Epithelial cell of prostate (primary cell): ENCODE measurements at regions not wholly inside any gene's neighbourhood (a gene's known extent, or its start where the extent isn't known, plus 50 kb on each side); places are given as distances from the start of the nearest gene placed in this dataset.
A peak's percentile ranks its signal among the peaks of the same experiment; 100 is the strongest.

Experiments used
- DNase-seq: peaks from one replicate; pipeline ENCODE4 v3.0.0-alpha.2; 2011; ENCODE audit warnings: low read depth, low spot score
- H3K27ac ChIP-seq: fragments of 450-650 bp; 2 replicates; pipeline ENCODE4 v1.5.1; 2017; ENCODE audit warnings: mild to moderate bottlenecking

DNA sequence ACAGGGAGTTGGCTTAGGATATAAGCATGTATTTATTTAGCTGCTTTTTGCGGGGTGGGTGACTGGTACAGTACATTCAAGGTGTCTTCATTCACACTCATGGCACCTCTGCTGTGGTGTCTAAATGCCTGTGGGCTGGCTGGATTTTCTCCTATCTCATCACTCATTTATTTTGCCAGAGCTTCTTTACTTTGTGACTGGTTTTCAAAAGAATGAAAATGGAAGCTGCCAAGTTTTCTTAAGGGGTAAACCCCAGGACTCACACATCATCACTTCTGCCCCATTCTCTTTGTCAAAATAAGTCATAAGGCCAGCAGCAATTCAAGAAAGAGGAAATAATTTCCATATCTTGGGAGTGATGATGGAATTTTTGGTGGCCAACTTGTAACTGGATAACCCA is 493.4 kb upstream of the ALCAM start:
- no peak overlapping the region for H3K27ac ChIP-seq
- no peak for DNase-seq

DNA sequence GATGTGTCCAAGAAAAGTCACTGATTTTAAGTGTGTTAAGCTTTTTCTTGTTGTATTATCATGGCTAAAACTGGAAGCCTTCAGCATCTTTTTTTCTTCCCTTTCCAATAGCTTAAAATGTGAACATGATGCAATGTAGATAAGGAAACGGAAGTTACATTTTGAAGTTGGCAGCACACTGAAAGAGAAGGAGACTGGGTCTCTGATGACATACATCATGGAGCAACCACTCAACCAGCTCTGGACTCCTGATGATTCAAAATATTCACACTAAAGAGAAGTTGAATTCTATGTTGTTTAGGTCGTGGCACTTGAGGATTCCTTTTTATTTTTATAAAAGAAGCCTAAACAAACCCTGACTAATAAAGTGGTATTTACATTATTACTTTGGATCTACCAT is 488.3 kb upstream of the ALCAM start:
- no peak for DNase-seq
- H3K27ac ChIP-seq = no peak overlapping the region

DNA sequence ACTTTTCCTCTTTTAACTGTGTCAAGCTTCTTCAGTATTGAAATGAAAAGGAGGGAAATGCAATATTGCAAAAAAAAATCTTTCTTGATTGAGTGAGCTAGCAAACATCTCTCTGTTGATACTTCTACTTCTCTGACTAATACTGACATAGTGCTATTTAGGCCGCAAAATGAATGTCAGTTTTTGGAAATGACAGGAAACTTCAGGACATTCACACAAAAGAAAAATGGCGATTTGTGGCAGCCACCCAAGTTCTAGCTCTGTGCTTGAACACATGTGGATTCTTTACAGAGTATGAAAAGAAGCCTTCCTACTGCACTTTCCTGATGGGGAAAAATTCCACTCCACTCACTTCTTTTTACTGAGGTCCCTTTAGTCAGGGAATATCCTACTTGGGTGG is 486.8 kb upstream of the ALCAM start:
- DNase-seq = no peak
- no peak overlapping the region for H3K27ac ChIP-seq

GRCh38 chr3:104885214-104885814 is 481.4 kb upstream of the ALCAM start:
- no peak overlapping the region for H3K27ac ChIP-seq
- DNase-seq = no peak

GRCh38 chr3:104886220-104886995 is 480.3 kb upstream of the ALCAM start:
- DNase-seq = no peak
- H3K27ac ChIP-seq = no peak overlapping the region

DNA sequence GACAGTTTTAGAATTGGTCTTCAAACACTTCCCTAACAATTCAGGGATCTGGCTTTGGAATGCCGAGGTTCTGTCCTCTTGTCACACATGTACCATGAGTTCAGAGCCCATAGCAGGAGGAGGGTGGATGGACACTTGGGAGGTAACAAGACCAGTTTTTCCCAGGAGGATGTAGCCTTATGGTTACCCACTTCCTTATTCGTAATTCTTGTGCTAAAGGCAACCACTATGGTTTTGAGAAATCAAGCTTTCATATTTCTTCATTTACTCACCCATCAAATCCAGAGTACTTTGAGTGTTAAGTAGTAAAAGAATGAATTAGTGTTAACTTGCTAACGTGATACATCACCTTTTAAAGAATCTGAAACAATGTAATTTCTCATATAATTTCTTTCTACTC is 479.6 kb upstream of the ALCAM start:
- no peak for DNase-seq
- no peak overlapping the region for H3K27ac ChIP-seq

GRCh38 chr3:104887619-104888018 is 479.1 kb upstream of the ALCAM start:
- no peak for DNase-seq
- no peak overlapping the region for H3K27ac ChIP-seq

DNA sequence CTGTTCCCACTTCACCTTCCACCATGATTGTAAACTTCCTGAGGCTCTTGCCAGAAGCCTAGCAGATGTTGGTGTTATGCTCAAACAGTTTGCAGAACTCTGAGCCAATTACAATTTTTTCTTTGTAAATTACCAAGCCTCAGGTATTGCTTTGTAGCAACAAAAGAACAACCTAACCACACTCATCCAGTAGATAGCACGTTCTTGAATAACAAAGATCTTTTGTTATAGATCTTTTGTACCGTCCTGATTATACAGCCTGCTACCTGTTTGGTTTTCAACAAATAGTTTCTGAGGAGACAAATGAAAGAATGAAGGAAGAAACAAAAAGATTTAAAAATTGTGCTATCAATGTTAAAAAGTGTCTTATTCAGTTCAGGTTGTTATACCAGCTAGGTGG is 474.7 kb upstream of the ALCAM start:
- H3K27ac ChIP-seq = no peak overlapping the region
- DNase-seq = no peak

DNA sequence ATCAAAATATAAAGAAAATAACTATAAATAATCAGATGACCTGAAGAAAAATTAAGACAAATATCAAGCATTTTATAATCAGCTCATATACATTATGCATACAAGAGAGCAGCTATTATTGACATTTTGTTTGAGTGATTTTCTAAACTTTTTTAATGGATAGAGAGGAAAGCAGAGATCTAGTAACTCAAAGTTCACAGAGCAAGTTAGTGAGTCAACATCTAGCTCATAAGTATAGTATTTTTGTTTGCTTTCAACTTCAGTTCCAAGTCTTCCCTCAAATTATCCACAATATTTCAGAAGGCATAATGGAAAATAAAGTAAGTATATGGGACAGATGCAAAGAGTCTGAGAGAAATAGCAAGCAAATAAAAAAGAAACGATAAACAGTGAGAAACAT is 470.1 kb upstream of the ALCAM start:
- no peak for DNase-seq
- H3K27ac ChIP-seq = no peak overlapping the region

DNA sequence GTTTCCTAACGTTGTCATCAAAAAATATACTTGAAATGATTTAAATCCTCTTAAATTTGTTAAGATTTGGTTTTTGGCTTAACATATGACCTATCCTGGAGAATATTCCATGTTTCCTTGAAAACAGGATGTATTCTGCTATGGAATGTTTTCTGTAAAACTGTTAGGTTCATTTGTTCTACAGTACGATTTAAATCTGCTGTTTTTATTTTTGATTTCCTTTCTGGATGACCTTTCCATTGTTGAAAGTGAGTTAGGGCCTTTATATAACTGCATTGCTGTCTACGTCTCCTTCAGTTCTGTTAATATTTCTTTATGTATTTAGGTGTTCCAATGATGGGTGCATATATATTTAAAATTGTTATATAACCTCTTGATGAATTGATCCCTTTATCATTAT is 465.3 kb upstream of the ALCAM start:
- no peak overlapping the region for H3K27ac ChIP-seq

DNA sequence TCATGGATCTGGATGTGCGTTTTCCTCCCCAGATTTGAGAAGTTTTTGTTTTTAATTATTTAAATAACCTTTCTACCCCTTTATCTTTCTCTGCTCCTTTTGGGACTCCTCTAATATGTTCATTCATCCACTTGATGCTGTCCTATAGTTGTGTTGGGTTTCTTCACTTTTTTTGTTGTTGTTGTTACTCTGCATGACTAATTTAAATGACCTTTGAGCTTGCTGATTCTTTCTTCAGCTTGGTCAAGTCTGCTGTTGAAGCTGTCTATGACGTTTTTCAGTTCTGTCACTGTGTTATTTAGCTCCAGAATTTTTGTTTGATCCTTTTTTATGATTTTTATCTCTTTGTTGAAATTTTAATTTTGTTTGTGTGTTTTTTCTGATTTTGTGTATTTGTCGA is 463.6 kb upstream of the ALCAM start:
- no peak for DNase-seq
- no peak overlapping the region for H3K27ac ChIP-seq

More for the DNA sequence above, 465.3 kb upstream of the ALCAM start:
- DNase-seq = no peak

DNA sequence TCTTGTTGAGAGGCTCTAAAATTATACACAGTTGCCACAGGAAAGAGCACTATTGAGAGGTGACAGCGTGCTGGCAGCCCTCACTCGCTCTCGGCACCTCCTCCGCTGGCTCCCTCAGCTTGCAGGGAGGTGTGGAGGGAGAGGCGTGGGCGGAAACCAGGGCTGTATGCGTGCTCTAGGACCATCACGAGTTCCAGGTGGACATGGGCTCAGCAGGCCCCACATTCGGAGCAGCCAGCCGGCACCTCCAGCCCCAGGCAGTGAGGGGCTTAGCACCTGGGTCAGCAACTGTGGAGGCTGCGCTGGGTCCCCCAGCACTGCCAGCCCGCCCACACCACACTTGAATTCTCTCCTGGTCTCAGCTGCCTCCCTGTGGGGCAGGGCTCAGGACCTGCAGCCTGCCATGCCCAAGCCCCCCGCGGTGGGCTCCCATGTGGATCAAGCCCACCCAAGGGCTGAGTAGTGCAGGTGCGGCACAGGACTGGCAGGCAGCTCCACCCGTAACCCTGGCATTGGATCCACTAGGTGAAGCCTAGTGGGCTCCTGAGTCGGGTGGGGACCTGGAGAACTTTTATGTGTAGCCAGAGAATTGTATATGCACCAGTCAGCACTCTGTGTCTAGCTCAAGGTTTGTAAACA is 460.6 kb upstream of the ALCAM start:
- H3K27ac ChIP-seq = no peak overlapping the region
- DNase-seq = no peak

- peak overlapping the region; percentile 77 for H3K27ac ChIP-seq
- DNase-seq = peak; percentile 29
These were observed 459.2 kb upstream of the ALCAM start for GRCh38 chr3:104907507-104907906.

GRCh38 chr3:104908761-104909160 is 457.9 kb upstream of the ALCAM start:
- DNase-seq = no peak
- peak overlapping the region; percentile 77 for H3K27ac ChIP-seq

GRCh38 chr3:104909198-104909597 is 457.5 kb upstream of the ALCAM start:
- peak; percentile 50 for DNase-seq
- peak overlapping the region; percentile 77 for H3K27ac ChIP-seq

DNA sequence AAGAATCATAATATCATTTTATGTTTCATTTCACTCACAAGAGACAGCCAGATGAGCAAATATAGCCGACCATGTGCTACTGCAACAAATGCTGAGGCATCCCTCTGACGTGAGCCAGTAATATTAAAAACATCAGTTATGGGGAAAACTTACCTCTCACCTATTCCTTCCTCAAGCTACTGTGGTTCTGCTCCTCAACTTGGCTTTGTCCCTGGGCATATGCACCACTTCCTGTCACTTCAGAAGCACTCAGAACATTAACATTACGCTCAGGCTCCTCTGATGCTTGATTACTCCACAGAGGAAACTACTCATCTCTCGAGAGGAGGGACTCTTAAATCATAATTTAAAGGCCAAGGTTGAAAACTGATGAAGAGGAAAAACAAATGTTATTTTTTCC is 457.0 kb upstream of the ALCAM start:
- no peak for DNase-seq
- peak overlapping the region; percentile 77 for H3K27ac ChIP-seq

DNA sequence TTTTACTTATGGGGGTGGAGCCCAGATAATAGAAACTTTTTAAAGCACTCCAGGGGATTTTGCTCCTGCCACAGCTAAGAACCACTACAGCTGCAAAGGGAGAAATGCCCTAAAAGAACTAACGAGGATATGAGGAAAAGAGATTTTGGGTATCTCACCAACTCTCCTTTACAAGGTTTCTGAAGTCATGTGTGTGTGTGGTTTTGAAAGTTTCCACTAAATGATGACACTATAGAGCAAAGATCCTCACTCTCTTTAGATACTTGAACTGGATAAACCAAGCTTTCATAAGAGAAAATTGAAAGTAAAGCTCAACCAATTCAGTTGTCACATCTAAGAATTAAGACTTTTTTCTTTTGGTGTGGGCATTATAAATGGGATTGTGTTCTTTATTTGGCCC is 455.3 kb upstream of the ALCAM start:
- H3K27ac ChIP-seq = no peak overlapping the region
- no peak for DNase-seq

DNA sequence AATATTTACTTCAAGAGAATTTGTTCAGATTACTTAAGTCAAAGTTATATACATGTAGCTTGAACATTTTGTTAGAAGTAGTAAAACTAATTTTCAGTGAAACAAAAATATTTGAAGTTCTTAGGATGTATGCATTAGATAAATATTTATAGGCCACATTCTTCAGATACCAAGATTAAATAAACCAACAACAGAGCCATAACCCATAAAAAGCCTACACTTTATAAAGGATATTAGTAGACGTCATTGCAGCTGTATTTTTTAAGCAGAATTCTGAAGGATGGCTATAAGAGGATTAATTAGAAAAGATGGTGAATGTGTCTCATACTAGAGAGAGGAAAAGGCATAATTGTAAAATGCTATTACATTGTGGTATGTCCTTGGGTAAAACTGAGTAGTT is 449.7 kb upstream of the ALCAM start:
- no peak for DNase-seq
- no peak overlapping the region for H3K27ac ChIP-seq

- H3K27ac ChIP-seq = no peak overlapping the region
These were observed 446.2 kb upstream of the ALCAM start for GRCh38 chr3:104920512-104920911.

DNA sequence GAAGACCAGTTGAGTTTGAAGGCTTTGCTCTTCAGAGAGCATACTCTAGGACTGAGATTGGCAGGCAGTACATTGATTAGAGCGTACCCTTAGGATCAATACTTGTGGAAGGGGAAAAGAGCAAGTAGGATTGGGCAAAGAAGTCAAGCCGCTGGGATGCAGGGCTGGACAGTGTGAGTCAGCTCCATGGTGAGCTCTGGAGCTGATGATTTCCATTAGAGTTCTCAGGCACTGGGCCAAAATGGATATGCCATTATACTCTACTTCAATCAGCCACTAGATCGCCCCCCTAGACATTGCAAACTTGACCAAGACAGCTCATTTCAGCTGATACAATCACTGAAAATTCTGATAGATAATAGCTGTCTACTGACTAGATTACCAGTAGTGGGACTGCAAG is 432.7 kb upstream of the ALCAM start:
- no peak for DNase-seq

More at GRCh38 chr3:104920512-104920911, 446.2 kb upstream of the ALCAM start:
- no peak for DNase-seq

GRCh38 chr3:104935613-104936012 is 431.1 kb upstream of the ALCAM start:
- no peak for DNase-seq
- no peak overlapping the region for H3K27ac ChIP-seq

More for the DNA sequence above, 432.7 kb upstream of the ALCAM start:
- no peak overlapping the region for H3K27ac ChIP-seq

DNA sequence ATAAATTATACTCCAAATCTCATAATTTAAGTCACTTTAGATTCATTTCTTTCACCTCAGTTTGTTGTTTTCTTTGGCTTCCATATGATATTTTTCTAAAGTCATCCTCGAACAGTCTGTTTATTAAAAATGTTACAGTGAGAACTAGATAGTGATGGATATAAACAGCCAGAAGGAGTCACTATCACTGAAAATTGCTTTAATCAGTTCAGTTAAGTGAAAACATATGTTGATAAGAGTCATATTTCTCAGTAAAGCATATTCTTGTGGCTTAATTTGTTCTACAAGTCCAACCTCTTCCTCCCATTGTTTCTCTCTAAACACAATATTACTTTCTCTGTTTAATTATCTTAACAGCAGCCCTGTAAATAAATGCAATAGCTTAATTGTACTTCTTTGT is 427.5 kb upstream of the ALCAM start:
- no peak for DNase-seq

More for the DNA sequence above, 427.5 kb upstream of the ALCAM start:
- H3K27ac ChIP-seq = no peak overlapping the region
